NCI-H1694 (cell line): ENCODE measurements at regions not wholly inside any gene's neighbourhood (a gene's known extent, or its start where the extent isn't known, plus 50 kb on each side); places are given as distances from the start of the nearest gene placed in this dataset.

Source experiments
- DNase-seq: peaks from one replicate; lab custom pipeline; 2025; lab: John Stamatoyannopoulos, UW

GRCh38 chr13:53204598-53204997, 176.0 kb downstream of the OLFM4 start:
- no peak for DNase-seq

- DNase-seq: no peak
Measured at GRCh38 chr13:53206455-53206854, 177.8 kb downstream of the OLFM4 start.

GRCh38 chr13:53207556-53207955, 178.9 kb downstream of the OLFM4 start:
- no peak for DNase-seq

GRCh38 chr13:53214433-53214832, 185.8 kb downstream of the OLFM4 start:
- no peak for DNase-seq

GRCh38 chr13:53215563-53215962, 186.9 kb downstream of the OLFM4 start:
- DNase-seq: no peak

- no peak for DNase-seq
Measured at GRCh38 chr13:53216773-53217172, 188.2 kb downstream of the OLFM4 start.

GRCh38 chr13:53217194-53217593, 188.6 kb downstream of the OLFM4 start:
- DNase-seq: no peak

- DNase-seq: no peak
Measured at GRCh38 chr13:53220038-53220437, 191.4 kb downstream of the OLFM4 start.

- DNase-seq: no peak
Measured at GRCh38 chr13:53237696-53238095, 209.1 kb downstream of the OLFM4 start.

- DNase-seq: no peak
Measured at GRCh38 chr13:53238261-53238660, 209.6 kb downstream of the OLFM4 start.

- DNase-seq: no peak
Measured at GRCh38 chr13:53240401-53241025, 211.9 kb downstream of the OLFM4 start.

- no peak for DNase-seq
Measured at GRCh38 chr13:53241891-53242348, 213.3 kb downstream of the OLFM4 start.

- no peak for DNase-seq
Measured at GRCh38 chr13:53249236-53249635, 220.6 kb downstream of the OLFM4 start.

GRCh38 chr13:53250272-53250875, 221.8 kb downstream of the OLFM4 start:
- peak; percentile 89 for DNase-seq

- DNase-seq: no peak
Measured at GRCh38 chr13:53250977-53251376, 222.4 kb downstream of the OLFM4 start.

GRCh38 chr13:53254500-53254899, 225.9 kb downstream of the OLFM4 start:
- DNase-seq: no peak

- no peak for DNase-seq
Measured at GRCh38 chr13:53255795-53256194, 227.2 kb downstream of the OLFM4 start.

- DNase-seq: no peak
Measured at GRCh38 chr13:53260594-53260993, 232.0 kb downstream of the OLFM4 start.

- DNase-seq: no peak
Measured at GRCh38 chr13:53264751-53265385, 236.3 kb downstream of the OLFM4 start.

GRCh38 chr13:53266757-53267156, 238.1 kb downstream of the OLFM4 start:
- DNase-seq: no peak

- no peak for DNase-seq
Measured at GRCh38 chr13:53269634-53270033, 241.0 kb downstream of the OLFM4 start.

GRCh38 chr13:53272873-53273272, 244.3 kb downstream of the OLFM4 start:
- DNase-seq: no peak

GRCh38 chr13:53276265-53276664, 247.7 kb downstream of the OLFM4 start:
- DNase-seq: no peak

- no peak for DNase-seq
Measured at GRCh38 chr13:53281677-53282076, 253.1 kb downstream of the OLFM4 start.
